Mesenchymal stem cell (in vitro differentiated cells and primary cell): ENCODE measurements at regions not wholly inside any gene's neighbourhood (a gene's known extent, or its start where the extent isn't known, plus 50 kb on each side); places are given as distances from the start of the nearest gene placed in this dataset.

Experiments used
- DNase-seq: peaks from one replicate; pipeline ENCODE4 v3.0.0-alpha.2; 2013
- H2AFZ ChIP-seq: one replicate; pipeline ENCODE4 v1.6.1; 2013; ENCODE audit warnings: low read depth, mild to moderate bottlenecking, control low read depth, inconsistent platforms, low read length, moderate library complexity
- H2AK5ac ChIP-seq: 2 replicates; pipeline ENCODE4 v1.6.1; 2013; ENCODE audit warnings: low read length, moderate library complexity, mild to moderate bottlenecking, inconsistent platforms; ENCODE audit not compliant: severe bottlenecking
- H2BK120ac ChIP-seq: one replicate; pipeline ENCODE4 v1.6.1; 2013; ENCODE audit warnings: low read depth, mild to moderate bottlenecking, inconsistent platforms, low read length, moderate library complexity
- H2BK12ac ChIP-seq, 2 experiments: one replicate each; pipeline ENCODE4 v1.6.1; 2013; ENCODE audit warnings: inconsistent platforms in 2 of 2, low read length in 2 of 2, mild to moderate bottlenecking in 2 of 2, moderate library complexity in 2 of 2, control low read depth in 1 of 2
- H2BK15ac ChIP-seq: one replicate; pipeline ENCODE4 v1.6.1; 2013; ENCODE audit warnings: mild to moderate bottlenecking, low read depth, inconsistent platforms; ENCODE audit not compliant: poor library complexity, severe bottlenecking
- H2BK5ac ChIP-seq: 2 replicates; pipeline ENCODE4 v1.6.1; 2013; ENCODE audit warnings: low read depth, mild to moderate bottlenecking, low read length, control low read depth, inconsistent platforms; ENCODE audit not compliant: poor library complexity, severe bottlenecking
- H3K14ac ChIP-seq, 2 experiments: one replicate each; pipeline ENCODE4 v1.6.1; 2013; ENCODE audit warnings: inconsistent platforms in 2 of 2, low read length in 2 of 2, control low read depth in 1 of 2, mild to moderate bottlenecking in 1 of 2, moderate library complexity in 1 of 2
- H3K18ac ChIP-seq, 2 experiments: one replicate each; pipeline ENCODE4 v1.6.1; 2013; ENCODE audit warnings: inconsistent platforms in 2 of 2, low read length in 2 of 2, control low read depth in 1 of 2, low read depth in 1 of 2, mild to moderate bottlenecking in 1 of 2
- H3K23ac ChIP-seq, 2 experiments: one replicate each; pipeline ENCODE4 v1.6.1; 2013; ENCODE audit warnings: inconsistent platforms in 2 of 2, low read length in 2 of 2, mild to moderate bottlenecking in 2 of 2, moderate library complexity in 2 of 2, control low read depth in 1 of 2
- H3K27ac ChIP-seq: 2 replicates; pipeline ENCODE4 v1.5.1; 2013; ENCODE audit warnings: mild to moderate bottlenecking, moderate library complexity, low read length, control low read depth, inconsistent platforms; ENCODE audit not compliant: poor library complexity, severe bottlenecking
- H3K27me3 ChIP-seq, 2 experiments: 2 replicates each; pipeline versions ENCODE4 v1.6.1 to v1.7.0; 2013; ENCODE audit warnings: low read length in 2 of 2, mild to moderate bottlenecking in 2 of 2, moderate library complexity in 2 of 2, control low read depth in 1 of 2, inconsistent platforms in 1 of 2; ENCODE audit not compliant: control insufficient read depth in 1 of 2, insufficient read depth in 1 of 2
- H3K36me3 ChIP-seq, 2 experiments: 2 replicates each; pipeline versions ENCODE4 v1.6.1 to v1.7.0; 2013; ENCODE audit warnings: low read length in 2 of 2, control low read depth in 1 of 2, inconsistent platforms in 1 of 2, low read depth in 1 of 2, mild to moderate bottlenecking in 1 of 2; ENCODE audit not compliant: insufficient read depth in 2 of 2, control insufficient read depth in 1 of 2
- H3K4ac ChIP-seq, 2 experiments: one replicate each; pipeline ENCODE4 v1.6.1; 2013; ENCODE audit warnings: inconsistent platforms in 2 of 2, low read length in 2 of 2, mild to moderate bottlenecking in 2 of 2, moderate library complexity in 2 of 2, control low read depth in 1 of 2, low read depth in 1 of 2
- H3K4me1 ChIP-seq: 2 replicates; pipeline ENCODE4 v1.6.1; 2013; ENCODE audit warnings: low read depth, low read length, control low read depth; ENCODE audit not compliant: control insufficient read depth, insufficient read depth
- H3K4me2 ChIP-seq: 2 replicates; pipeline ENCODE4 v1.6.1; 2013; ENCODE audit warnings: low read length, mild to moderate bottlenecking, inconsistent platforms; ENCODE audit not compliant: poor library complexity, severe bottlenecking
- H3K4me3 ChIP-seq, 2 experiments: 2 replicates each; pipeline versions ENCODE4 v1.5.1 to v1.7.0; 2013; ENCODE audit warnings: low read length in 2 of 2, mild to moderate bottlenecking in 2 of 2, control low read depth in 1 of 2, low read depth in 1 of 2; ENCODE audit not compliant: insufficient read depth in 1 of 2
- H3K79me1 ChIP-seq: replicated peaks from 2 replicates; pipeline ENCODE4 v1.6.1; 2013; ENCODE audit warnings: mild to moderate bottlenecking, control low read depth, low read length, inconsistent platforms; ENCODE audit not compliant: poor library complexity, severe bottlenecking
- H3K9ac ChIP-seq: 2 replicates; pipeline ENCODE4 v1.7.0; 2013; ENCODE audit warnings: mild to moderate bottlenecking, low read length, moderate library complexity
- H3K9me3 ChIP-seq: 2 replicates; pipeline ENCODE4 v1.7.0; 2013; ENCODE audit warnings: mild to moderate bottlenecking, low read length; ENCODE audit not compliant: control insufficient read depth
- H4K8ac ChIP-seq: one replicate; pipeline ENCODE4 v1.6.1; 2013; ENCODE audit warnings: inconsistent platforms, mild to moderate bottlenecking, low read length, moderate library complexity
- H4K91ac ChIP-seq: one replicate; pipeline ENCODE4 v1.6.1; 2013; ENCODE audit warnings: mild to moderate bottlenecking, low read length, inconsistent platforms
- WGBS: methylation state at CpG from one replicate; pipeline ENCODE4 v1.1.7; 2013; ENCODE audit warnings: mixed read lengths; 5-methylcytosine and 5-hydroxymethylcytosine counted together

GRCh38 chr9:24342457-24342856 is 203.2 kb downstream of the IZUMO3 start:
- no peak overlapping the region for H2AK5ac ChIP-seq
- no peak overlapping the region for H2AFZ ChIP-seq
- H2BK120ac ChIP-seq: no peak overlapping the region
- no peak overlapping the region for H2BK5ac ChIP-seq
- no peak overlapping the region for H2BK12ac ChIP-seq
- no peak overlapping the region for H3K14ac ChIP-seq
- H3K4me3 ChIP-seq: no peak overlapping the region
- H3K4me1 ChIP-seq: no peaks in the 10 kb centered on the region
- no peaks in the 10 kb centered on the region for H3K27me3 ChIP-seq
- no peak overlapping the region for H4K91ac ChIP-seq
- no peak overlapping the region for H3K4me2 ChIP-seq
- no peaks in the 10 kb centered on the region for H3K36me3 ChIP-seq
- no peak overlapping the region for H3K23ac ChIP-seq
- WGBS: no CpG with 5 or more reads among the region's 1 CpG
- H3K9ac ChIP-seq: no peak overlapping the region
- H3K4ac ChIP-seq: no peak overlapping the region
- H3K27ac ChIP-seq: no peak overlapping the region
- no peak overlapping the region for H4K8ac ChIP-seq
- no peak for DNase-seq
- no peak overlapping the region for H3K18ac ChIP-seq
- no peaks in the 10 kb centered on the region for H3K79me1 ChIP-seq
- H2BK15ac ChIP-seq: no peak overlapping the region
- H3K9me3 ChIP-seq: peaks cover 9% of the 10 kb centered on the region

- WGBS: 45% methylated on average over 2 of the region's 2 CpGs
- no peak overlapping the region for H4K8ac ChIP-seq
- no peaks in the 10 kb centered on the region for H3K36me3 ChIP-seq
- no peak overlapping the region for H3K4me2 ChIP-seq
- H3K4me3 ChIP-seq: no peak overlapping the region
- H3K18ac ChIP-seq: no peak overlapping the region
- no peak overlapping the region for H2BK12ac ChIP-seq
- no peak overlapping the region for H2AFZ ChIP-seq
- H2BK15ac ChIP-seq: no peak overlapping the region
- H3K14ac ChIP-seq: no peak overlapping the region
- no peak overlapping the region for H3K9ac ChIP-seq
- H2BK120ac ChIP-seq: no peak overlapping the region
- no peak overlapping the region for H3K4ac ChIP-seq
- no peak for DNase-seq
- no peak overlapping the region for H2BK5ac ChIP-seq
- H2AK5ac ChIP-seq: no peak overlapping the region
- no peaks in the 10 kb centered on the region for H3K4me1 ChIP-seq
- H3K79me1 ChIP-seq: no peaks in the 10 kb centered on the region
- H3K27me3 ChIP-seq: no peaks in the 10 kb centered on the region
- no peak overlapping the region for H3K27ac ChIP-seq
- H3K9me3 ChIP-seq: no peaks in the 10 kb centered on the region
- no peak overlapping the region for H3K23ac ChIP-seq
- H4K91ac ChIP-seq: no peak overlapping the region
Observed at GRCh38 chr9:24333629-24334028, 212.1 kb downstream of the IZUMO3 start.

- Histone ChIP-seq H2AFZ (no peak overlapping the region), H2AK5ac (no peak overlapping the region), H3K9me3 (peaks cover 33% of the 10 kb centered on the region), H3K23ac (no peak overlapping the region), H3K27me3 (no peaks in the 10 kb centered on the region), H3K14ac (no peak overlapping the region), H2BK120ac (no peak overlapping the region), H3K9ac (no peak overlapping the region), H3K79me1 (no peaks in the 10 kb centered on the region), H3K4me3 (no peak overlapping the region), H3K4me1 (no peaks in the 10 kb centered on the region), H3K27ac (no peak overlapping the region), H3K4me2 (no peak overlapping the region), H3K4ac (no peak overlapping the region), H2BK12ac (no peak overlapping the region), H3K18ac (no peak overlapping the region), H4K8ac (no peak overlapping the region), H3K36me3 (no peaks in the 10 kb centered on the region), H2BK5ac (no peak overlapping the region), H4K91ac (no peak overlapping the region), H2BK15ac (no peak overlapping the region)
- WGBS: 77% methylated on average over 4 of the region's 4 CpGs
- DNase-seq: no peak
Observed at GRCh38 chr9:24298912-24299311, 246.8 kb downstream of the IZUMO3 start.

- Histone ChIP-seq H3K4me2 (no peak overlapping the region), H3K9me3 (peaks cover 23% of the 10 kb centered on the region), H3K4ac (no peak overlapping the region), H3K9ac (no peak overlapping the region), H3K27ac (no peak overlapping the region), H3K36me3 (no peaks in the 10 kb centered on the region), H3K4me3 (no peak overlapping the region), H3K4me1 (no peaks in the 10 kb centered on the region), H3K14ac (no peak overlapping the region), H4K8ac (no peak overlapping the region), H3K27me3 (no peaks in the 10 kb centered on the region), H3K79me1 (no peaks in the 10 kb centered on the region), H2BK12ac (no peak overlapping the region), H2BK5ac (no peak overlapping the region), H2BK120ac (no peak overlapping the region), H3K18ac (no peak overlapping the region), H2AFZ (no peak overlapping the region), H4K91ac (no peak overlapping the region), H3K23ac (no peak overlapping the region), H2AK5ac (no peak overlapping the region), H2BK15ac (no peak overlapping the region)
- WGBS: 92% methylated on average over 2 of the region's 2 CpGs
- no peak for DNase-seq
Observed at GRCh38 chr9:24297931-24298330, 247.8 kb downstream of the IZUMO3 start.
